DMS53 treated with DMSO at 0.1 percent for 48 hours (cell line): ENCODE measurements at regions not wholly inside any gene's neighbourhood (a gene's known extent, or its start where the extent isn't known, plus 50 kb on each side); places are given as distances from the start of the nearest gene placed in this dataset.

Source experiments
- DNase-seq: peaks from one replicate; lab custom pipeline; 2025; ENCODE audit not compliant: unreplicated experiment; lab: John Stamatoyannopoulos, UW

GRCh38 chr6:54056105-54056504 is 55.1 kb upstream of the MLIP start:
- no peak for DNase-seq

GRCh38 chr6:54057058-54057457 is 54.2 kb upstream of the MLIP start:
- no peak for DNase-seq

- DNase-seq, result no peak
Measured at GRCh38 chr6:54058236-54058635, 53.0 kb upstream of the MLIP start.

GRCh38 chr6:54059683-54060082 is 51.6 kb upstream of the MLIP start:
- no peak for DNase-seq

- DNase-seq, result no peak
Measured at GRCh38 chr6:54060286-54060685, 51.0 kb upstream of the MLIP start.
